B cell (primary cell): ENCODE measurements at regions not wholly inside any gene's neighbourhood (a gene's known extent, or its start where the extent isn't known, plus 50 kb on each side); places are given as distances from the start of the nearest gene placed in this dataset.

Experiments used
- ATAC-seq: fragments of 200-7000 bp; cut with Tn5 transposase; one replicate; pipeline ENCODE4 v1.10.0; 2021; ENCODE audit warnings: low read depth, mild to moderate bottlenecking, moderate number of reproducible peaks, moderate library complexity
- CTCF ChIA-PET: fragments of 350-600 bp; sonication (Branson Sonifier 250); formaldehyde crosslinking; loops from one replicate; lab custom pipeline; 2021; ENCODE audit warnings: antibody characterized with exemption, inconsistent platforms; lab: Charles Lee
- POLR2A ChIA-PET: fragments of 350-600 bp; sonication (Branson Sonifier 250); formaldehyde crosslinking; loops from one replicate; lab custom pipeline; 2021; ENCODE audit warnings: antibody characterized with exemption; lab: Charles Lee
- DNase-seq: peaks from one replicate; pipeline ENCODE4 v3.0.0; 2013
- H2AFZ ChIP-seq: 2 replicates; pipeline ENCODE4 v1.6.1; 2012; ENCODE audit warnings: mild to moderate bottlenecking, low read depth, low read length; ENCODE audit not compliant: insufficient read depth, poor library complexity, severe bottlenecking
- H3K27ac ChIP-seq, 2 donors: 1 replicate in 1 of 2; 2 replicates in 1 of 2; pipeline ENCODE4 v1.5.1; 2012 to 2013; ENCODE audit warnings: low read length in 2 of 2, mild to moderate bottlenecking in 2 of 2, moderate library complexity in 1 of 2
- H3K27me3 ChIP-seq, 4 experiments: fragments of 200-600 bp in 1 of 4; sonication (generic) in 1 of 4; replicated peaks in 1 of 4; 1 replicate in 2 of 4; 2 replicates in 2 of 4; pipeline versions ENCODE4 v1.6.1 to v1.7.0; 2013 to 2016; ENCODE audit warnings: low read length in 3 of 4, mild to moderate bottlenecking in 2 of 4, mixed read lengths in 1 of 4, moderate library complexity in 1 of 4; ENCODE audit not compliant: insufficient read depth in 4 of 4, control insufficient read depth in 3 of 4; ENCODE audit errors: control extremely low read depth in 1 of 4
- H3K36me3 ChIP-seq, 2 experiments: replicated peaks in 1 of 2; 1 replicate in 1 of 2; 2 replicates in 1 of 2; pipeline versions ENCODE4 v1.6.1 to v1.7.1; 2013; ENCODE audit warnings: low read length in 1 of 2; ENCODE audit not compliant: insufficient read depth in 2 of 2, control insufficient read depth in 1 of 2; ENCODE audit errors: control extremely low read depth in 1 of 2, extremely low read depth in 1 of 2
- H3K4me1 ChIP-seq, 2 donors: fragments of 200-600 bp in 1 of 2; sonication (generic) in 1 of 2; 1 replicate in 1 of 2; 2 replicates in 1 of 2; pipeline versions ENCODE4 v1.5.1 to v1.6.1; 2013 to 2017; ENCODE audit warnings: low read length in 2 of 2; ENCODE audit not compliant: control insufficient read depth in 2 of 2, insufficient read depth in 2 of 2
- H3K4me2 ChIP-seq: replicated peaks from 2 replicates; pipeline ENCODE3; 2012; ENCODE audit warnings: mild to moderate bottlenecking, low read depth, low read length; ENCODE audit not compliant: poor library complexity, severe bottlenecking
- H3K4me3 ChIP-seq, 5 experiments: fragments of 200-600 bp in 1 of 5; sonication (generic) in 1 of 5; 1 replicate in 3 of 5; 2 replicates in 2 of 5; pipeline versions ENCODE4 v1.5.1 to v1.7.0; 2011 to 2016; ENCODE audit warnings: low read length in 4 of 5, mild to moderate bottlenecking in 4 of 5, low read depth in 2 of 5, control low read depth in 1 of 5, moderate library complexity in 1 of 5; ENCODE audit not compliant: insufficient read depth in 1 of 5; ENCODE audit errors: control extremely low read depth in 1 of 5, extremely low read depth in 1 of 5
- H3K79me2 ChIP-seq: fragments of 200-600 bp; sonication (generic); one replicate; pipeline ENCODE4 v1.6.0; 2016; ENCODE audit warnings: low read length; ENCODE audit not compliant: control insufficient read depth, insufficient read depth
- H3K9ac ChIP-seq: fragments of 200-600 bp; sonication (generic); 2 replicates; pipeline ENCODE4 v1.6.1; 2017; ENCODE audit warnings: mild to moderate bottlenecking, low read length, moderate library complexity
- H3K9me3 ChIP-seq, 3 donors: one replicate each; pipeline versions ENCODE4 v1.6.1 to v1.7.1; 2013; ENCODE audit warnings: low read length in 2 of 3; ENCODE audit not compliant: control insufficient read depth in 2 of 3, insufficient read depth in 1 of 3; ENCODE audit errors: control extremely low read depth in 1 of 3
- H4K20me1 ChIP-seq: 2 replicates; pipeline ENCODE4 v1.6.0; 2012; ENCODE audit warnings: mild to moderate bottlenecking, low read length; ENCODE audit not compliant: insufficient read depth, control insufficient read depth, poor library complexity, severe bottlenecking
- H3K27ac Mint-ChIP-seq: one replicate; pipeline ENCODE4 v1.8.0; 2021; ENCODE audit warnings: mixed read lengths
- H3K27me3 Mint-ChIP-seq: one replicate; pipeline ENCODE4 v1.8.0; 2021; ENCODE audit warnings: mixed read lengths
- H3K4me1 Mint-ChIP-seq: one replicate; pipeline ENCODE4 v1.8.0; 2021; ENCODE audit warnings: mixed read lengths
- H3K4me3 Mint-ChIP-seq: one replicate; pipeline ENCODE4 v1.8.0; 2021; ENCODE audit warnings: mixed read lengths
- H3K9me3 Mint-ChIP-seq: one replicate; pipeline ENCODE4 v1.8.0; 2022; ENCODE audit warnings: mixed read lengths; ENCODE audit not compliant: insufficient read depth
- EZH2 ChIP-seq: IDR thresholded peaks from 2 replicates; pipeline ENCODE4 v1.6.1; 2012; ENCODE audit warnings: borderline replicate concordance, low read depth, mild to moderate bottlenecking, moderate library complexity, low read length; ENCODE audit not compliant: insufficient read depth, poor library complexity, severe bottlenecking
- WGBS: methylation state at CpG from one replicate; pipeline ENCODE4 v1.1.5; 2013; ENCODE audit warnings: missing lambda C conversion rate; ENCODE audit not compliant: insufficient coverage; 5-methylcytosine and 5-hydroxymethylcytosine counted together
- intact Hi-C: fragments of 100-400 bp; cut with micrococcal nuclease; formaldehyde crosslinking; loops from one replicate; pipeline ENCODE4 v1.10.0; 2022
- TF ChIP-seq, protein P1 (sequence below): fragments of 200-600 bp; IDR thresholded peaks from one replicate; pipeline ENCODE4 v1.8.0; 2022; ENCODE audit warnings: antibody characterized with exemption, mild to moderate bottlenecking

DNA sequence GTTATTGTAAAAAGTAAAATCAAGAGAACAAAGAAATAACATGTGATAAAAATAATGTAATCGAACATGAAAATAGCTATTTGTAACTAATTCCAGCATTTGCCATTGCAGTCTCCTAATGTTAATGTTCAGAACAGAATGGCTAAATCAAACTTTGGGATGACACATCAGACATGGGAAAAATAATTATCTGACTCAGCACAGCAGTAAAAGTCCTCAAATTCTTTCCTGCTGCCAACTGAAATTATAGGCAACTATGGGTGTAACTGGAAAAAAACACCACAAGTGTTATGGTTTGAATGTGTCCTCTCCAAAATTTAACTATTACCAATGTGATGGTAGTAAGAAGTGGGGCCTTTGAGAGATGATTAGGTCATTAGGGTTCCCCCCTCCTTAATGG lies 446.7 kb downstream of the C3orf38 start:
- Mint-ChIP-seq H3K4me3 (no peak overlapping the region), H3K9me3 (peaks cover 3% of the 10 kb centered on the region), H3K27me3 (no peaks in the 10 kb centered on the region), H3K27ac (no peak overlapping the region), H3K4me1 (no peaks in the 10 kb centered on the region)
- no peak overlapping the region for H3K27ac ChIP-seq
- no peaks in the 10 kb centered on the region for H3K9me3 ChIP-seq
- POLR2A ChIA-PET: no interaction called here
- no peaks in the 10 kb centered on the region for H4K20me1 ChIP-seq
- CTCF ChIA-PET: no interaction called here
- no peak overlapping the region for H2AFZ ChIP-seq
- TF ChIP-seq, protein P1, sequence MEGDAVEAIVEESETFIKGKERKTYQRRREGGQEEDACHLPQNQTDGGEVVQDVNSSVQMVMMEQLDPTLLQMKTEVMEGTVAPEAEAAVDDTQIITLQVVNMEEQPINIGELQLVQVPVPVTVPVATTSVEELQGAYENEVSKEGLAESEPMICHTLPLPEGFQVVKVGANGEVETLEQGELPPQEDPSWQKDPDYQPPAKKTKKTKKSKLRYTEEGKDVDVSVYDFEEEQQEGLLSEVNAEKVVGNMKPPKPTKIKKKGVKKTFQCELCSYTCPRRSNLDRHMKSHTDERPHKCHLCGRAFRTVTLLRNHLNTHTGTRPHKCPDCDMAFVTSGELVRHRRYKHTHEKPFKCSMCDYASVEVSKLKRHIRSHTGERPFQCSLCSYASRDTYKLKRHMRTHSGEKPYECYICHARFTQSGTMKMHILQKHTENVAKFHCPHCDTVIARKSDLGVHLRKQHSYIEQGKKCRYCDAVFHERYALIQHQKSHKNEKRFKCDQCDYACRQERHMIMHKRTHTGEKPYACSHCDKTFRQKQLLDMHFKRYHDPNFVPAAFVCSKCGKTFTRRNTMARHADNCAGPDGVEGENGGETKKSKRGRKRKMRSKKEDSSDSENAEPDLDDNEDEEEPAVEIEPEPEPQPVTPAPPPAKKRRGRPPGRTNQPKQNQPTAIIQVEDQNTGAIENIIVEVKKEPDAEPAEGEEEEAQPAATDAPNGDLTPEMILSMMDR: no peak
- no peak for TF ChIP-seq EZH2
- DNase-seq (no peak), ATAC-seq (no peak)
- no peak overlapping the region for H3K9ac ChIP-seq
- no peaks in the 10 kb centered on the region for H3K27me3 ChIP-seq
- no CpG with 5 or more reads among the region's 1 CpG for WGBS
- H3K4me2 ChIP-seq: no peak overlapping the region
- H3K4me3 ChIP-seq: no peak overlapping the region
- no peaks in the 10 kb centered on the region for H3K4me1 ChIP-seq
- intact Hi-C loops: no loop called here
- H3K36me3 ChIP-seq: no peaks in the 10 kb centered on the region
- H3K79me2 ChIP-seq: no peaks in the 10 kb centered on the region

DNA sequence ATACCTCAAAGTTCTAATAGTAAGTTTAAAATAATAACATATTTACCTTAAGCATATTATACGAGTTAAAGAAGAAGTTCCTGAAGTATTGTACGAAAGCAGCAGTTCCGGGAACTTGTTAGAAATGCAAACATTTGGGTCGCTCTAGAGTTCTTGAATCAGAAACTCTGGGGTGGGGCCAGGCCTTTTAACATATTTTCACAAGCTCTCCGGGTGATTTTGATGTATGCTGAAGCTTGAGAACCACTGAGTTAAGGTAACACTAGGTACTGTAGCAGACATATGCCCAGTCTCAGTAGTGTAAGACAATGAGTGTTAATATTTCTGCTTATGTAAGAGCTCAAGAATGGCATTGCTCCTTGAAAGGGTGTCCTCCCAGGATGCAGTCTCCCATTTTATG lies 461.1 kb downstream of the C3orf38 start:
- CTCF ChIA-PET: no interaction called here
- POLR2A ChIA-PET: no interaction called here

More for the DNA sequence above, 461.1 kb downstream of the C3orf38 start:
- Histone ChIP-seq H3K9ac (no peak overlapping the region), H3K4me3 (no peak overlapping the region), H3K36me3 (no peaks in the 10 kb centered on the region), H3K27me3 (no peaks in the 10 kb centered on the region), H2AFZ (no peak overlapping the region), H3K79me2 (no peaks in the 10 kb centered on the region), H3K9me3 (no peaks in the 10 kb centered on the region), H4K20me1 (no peaks in the 10 kb centered on the region), H3K27ac (no peak overlapping the region), H3K4me2 (no peak overlapping the region), H3K4me1 (no peaks in the 10 kb centered on the region)
- no peaks in the 10 kb centered on the region for H3K9me3 Mint-ChIP-seq
- intact Hi-C loops: no loop called here
- no peak overlapping the region for H3K4me3 Mint-ChIP-seq
- DNase-seq (no peak), ATAC-seq (no peak)
- 95% methylated on average over 4 of the region's 5 CpGs for WGBS
- H3K4me1 Mint-ChIP-seq: no peaks in the 10 kb centered on the region
- TF ChIP-seq, protein P1: no peak
- no peak for TF ChIP-seq EZH2
- no peak overlapping the region for H3K27ac Mint-ChIP-seq
- no peaks in the 10 kb centered on the region for H3K27me3 Mint-ChIP-seq
